ENCODE measurements at regions not wholly inside any gene's neighbourhood (a gene's known extent, or its start where the extent isn't known, plus 50 kb on each side); places are given as distances from the start of the nearest gene placed in this dataset.
"Not testable (repeated sequence)": the region's sequence is repeated elsewhere in the genome, so short reads cannot be mapped to it uniquely, and the experiment has no call there.

- intact Hi-C loops (cut with DNase I), result no loop called here
- no peak for DNase-seq
- 77 to 86% methylated on average over 11 to 17 of the region's 17 CpGs for WGBS, 2 donors
- no peaks in the 10 kb centered on the region for H3K27me3 ChIP-seq
- no peaks in the 10 kb centered on the region for H3K36me3 ChIP-seq
- H3K4me1 ChIP-seq, result no peaks in the 10 kb centered on the region
- TF ChIP-seq POLR2A (IDR thresholded peaks at IDR 0.05), result no peak
- TF ChIP-seq CTCF (IDR thresholded peaks at IDR 0.05), result no peak
- H3K4me3 ChIP-seq (replicated peaks in 1 of 3), result no peak overlapping the region
- no peaks in the 10 kb centered on the region for H3K9me3 ChIP-seq
- H3K27ac ChIP-seq, result no peak overlapping the region
These were observed 68.1 kb upstream of the TMEM252 start for GRCh38 chr9:68608763-68609162.

- no peak for DNase-seq
- Histone ChIP-seq H3K9me3 (no peaks in the 10 kb centered on the region), H3K4me1 (no peaks in the 10 kb centered on the region), H3K27me3 (no peaks in the 10 kb centered on the region), H3K36me3 (no peaks in the 10 kb centered on the region), H3K4me3 (replicated peaks in 1 of 3) (no peak overlapping the region), H3K27ac (no peak overlapping the region)
- TF ChIP-seq POLR2A (IDR thresholded peaks at IDR 0.05) (no peak), CTCF (IDR thresholded peaks at IDR 0.05) (no peak)
- 83 to 88% methylated on average over 7 of the region's 7 CpGs for WGBS, 2 donors
- intact Hi-C loops (cut with DNase I), result no loop called here
These were observed 69.3 kb upstream of the TMEM252 start for GRCh38 chr9:68609901-68610415.

GRCh38 chr9:68614121-68614520 is 73.4 kb upstream of the TMEM252 start:
- no peaks in the 10 kb centered on the region for H3K27me3 ChIP-seq
- no peaks in the 10 kb centered on the region for H3K4me1 ChIP-seq
- intact Hi-C loops (cut with DNase I), result no loop called here
- DNase-seq, result no peak
- TF ChIP-seq CTCF (IDR thresholded peaks at IDR 0.05) (no peak), POLR2A (IDR thresholded peaks at IDR 0.05) (no peak)
- H3K9me3 ChIP-seq, result no peaks in the 10 kb centered on the region
- 89% methylated on average over 4 of the region's 4 CpGs for WGBS, 2 donors
- H3K4me3 ChIP-seq (replicated peaks in 1 of 3), result no peak overlapping the region
- H3K36me3 ChIP-seq, result no peaks in the 10 kb centered on the region
- H3K27ac ChIP-seq, result no peak overlapping the region

GRCh38 chr9:68617011-68617410 is 76.3 kb upstream of the TMEM252 start:
- H3K4me3 ChIP-seq (replicated peaks in 1 of 3); H3K36me3 ChIP-seq; H3K4me1 ChIP-seq; intact Hi-C loops (cut with DNase I); DNase-seq; H3K27ac ChIP-seq; H3K27me3 ChIP-seq; H3K9me3 ChIP-seq: not testable (repeated sequence)
- 99 to 100% methylated on average over 3 to 13 of the region's 32 CpGs for WGBS, 2 donors

- Histone ChIP-seq H3K9me3 (no peaks in the 10 kb centered on the region), H3K27ac (no peak overlapping the region), H3K4me1 (no peaks in the 10 kb centered on the region), H3K27me3 (no peaks in the 10 kb centered on the region), H3K36me3 (no peaks in the 10 kb centered on the region), H3K4me3 (replicated peaks in 1 of 3) (no peak overlapping the region)
- WGBS, 2 donors, result 67 to 78% methylated on average over 4 of the region's 4 CpGs
- no peak for TF ChIP-seq CTCF (IDR thresholded peaks at IDR 0.05)
- no peak for TF ChIP-seq POLR2A (IDR thresholded peaks at IDR 0.05)
- DNase-seq, result no peak
- intact Hi-C loops (cut with DNase I), result no loop called here
These were observed 78.4 kb upstream of the TMEM252 start for GRCh38 chr9:68619072-68619471.

- no peaks in the 10 kb centered on the region for H3K4me1 ChIP-seq
- intact Hi-C loops (cut with DNase I), result no loop called here
- TF ChIP-seq CTCF (IDR thresholded peaks at IDR 0.05) (no peak), POLR2A (IDR thresholded peaks at IDR 0.05) (no peak)
- no peaks in the 10 kb centered on the region for H3K27me3 ChIP-seq
- no peaks in the 10 kb centered on the region for H3K9me3 ChIP-seq
- H3K4me3 ChIP-seq (replicated peaks in 1 of 3), result no peak overlapping the region
- 67 to 76% methylated on average over 1 of the region's 1 CpG for WGBS, 2 donors
- H3K36me3 ChIP-seq, result no peaks in the 10 kb centered on the region
- DNase-seq, result no peak
- H3K27ac ChIP-seq, result no peak overlapping the region
These were observed 79.0 kb upstream of the TMEM252 start for GRCh38 chr9:68619636-68620035.

All from thyroid gland (tissue), 4 donors.